IPS DF 19.7 (cell line): ENCODE measurements at regions not wholly inside any gene's neighbourhood (a gene's known extent, or its start where the extent isn't known, plus 50 kb on each side); places are given as distances from the start of the nearest gene placed in this dataset.
"Not testable (repeated sequence)": the region's sequence is repeated elsewhere in the genome, so short reads cannot be mapped to it uniquely, and the experiment has no call there.

Source experiments
- DNase-seq: peaks from one replicate; pipeline ENCODE4 v3.0.0-alpha.2; 2013; ENCODE audit warnings: low read depth, low spot score

DNA sequence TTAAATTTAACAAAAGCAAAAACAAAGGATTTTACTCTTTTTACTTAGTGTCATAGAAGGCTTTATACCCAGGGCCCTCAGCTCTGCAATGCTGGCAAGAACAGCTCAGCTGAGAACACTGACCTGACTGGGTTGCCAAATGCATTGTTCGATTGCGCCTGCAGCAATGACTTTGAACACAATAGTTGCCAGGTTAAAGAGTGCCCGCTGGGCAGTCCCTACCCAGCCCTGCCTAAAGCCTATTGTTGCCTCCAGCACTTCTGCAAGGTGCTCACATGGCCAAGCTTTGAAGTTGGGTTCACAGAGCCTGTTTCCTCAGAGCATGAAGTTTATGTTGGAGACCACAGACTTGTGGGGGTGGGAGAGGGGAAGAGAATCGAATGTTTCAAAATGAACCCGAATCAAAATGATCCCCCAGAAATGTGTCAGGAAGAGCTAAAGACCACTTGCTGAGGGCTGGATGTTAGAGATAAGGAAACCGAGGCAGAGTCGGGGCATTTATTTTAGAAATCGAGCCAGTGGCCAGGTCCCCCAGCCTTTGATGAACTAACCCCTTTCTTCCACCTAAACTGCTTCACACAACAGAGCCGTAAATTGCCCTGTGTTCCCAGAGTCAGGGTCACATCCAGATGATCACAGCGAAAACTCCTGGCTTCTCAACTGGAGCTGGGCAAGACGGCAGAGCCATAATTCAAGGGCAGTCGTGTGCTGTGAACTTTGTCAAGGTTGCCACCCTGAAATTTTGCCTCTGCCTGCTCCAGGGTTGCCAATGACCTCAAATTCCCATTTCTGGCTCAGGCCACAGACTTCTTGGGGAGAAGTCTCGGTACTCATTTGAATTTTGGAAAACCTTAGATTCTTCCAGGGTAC is 55.0 kb downstream of the FOXA2 start:
- no peak for DNase-seq

DNA sequence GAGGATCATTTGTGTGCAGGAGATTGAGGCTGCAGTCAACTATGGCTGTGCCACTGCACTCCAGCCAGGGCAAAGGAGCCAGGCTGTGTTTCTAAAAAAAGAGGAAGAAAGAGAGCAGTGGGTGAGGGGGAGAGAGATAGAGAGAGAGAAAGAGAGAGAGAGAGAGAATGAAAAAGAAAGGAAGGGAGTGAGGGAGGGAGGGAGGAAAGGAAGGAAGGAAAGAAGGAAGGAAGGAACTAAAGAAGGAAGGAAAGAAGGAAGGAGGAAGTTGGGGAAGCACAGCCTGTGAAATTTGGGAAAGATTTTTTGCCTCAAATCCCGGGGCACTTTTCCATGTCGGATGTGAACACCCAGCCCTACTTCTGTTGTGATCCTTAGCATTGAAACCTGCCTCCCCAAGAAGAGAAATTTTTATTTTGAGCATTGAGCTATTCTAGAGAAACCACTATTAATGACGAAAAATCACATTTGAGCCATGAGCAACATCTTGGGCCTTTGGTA is 57.8 kb downstream of the FOXA2 start:
- DNase-seq, result no peak

DNA sequence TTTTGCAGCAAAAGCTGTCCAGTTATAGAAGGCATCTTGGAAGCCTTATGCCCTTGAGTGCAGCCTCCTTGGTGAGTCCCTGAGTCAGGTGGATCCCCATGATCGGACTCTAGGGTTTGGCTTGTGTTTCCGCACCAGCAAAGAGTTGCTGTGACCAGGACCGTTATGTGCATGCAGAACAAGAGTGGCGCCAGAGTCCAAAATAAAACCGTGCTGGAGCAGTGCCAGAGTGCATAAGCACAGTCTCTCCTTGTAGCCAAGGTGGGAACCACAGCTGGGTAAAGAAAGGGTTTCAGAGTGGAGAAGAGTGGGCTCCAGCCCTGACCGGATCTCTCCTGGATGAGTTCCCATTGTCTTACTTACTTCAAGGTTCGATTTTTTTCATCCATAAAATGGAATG is 58.6 kb downstream of the FOXA2 start:
- no peak for DNase-seq

DNA sequence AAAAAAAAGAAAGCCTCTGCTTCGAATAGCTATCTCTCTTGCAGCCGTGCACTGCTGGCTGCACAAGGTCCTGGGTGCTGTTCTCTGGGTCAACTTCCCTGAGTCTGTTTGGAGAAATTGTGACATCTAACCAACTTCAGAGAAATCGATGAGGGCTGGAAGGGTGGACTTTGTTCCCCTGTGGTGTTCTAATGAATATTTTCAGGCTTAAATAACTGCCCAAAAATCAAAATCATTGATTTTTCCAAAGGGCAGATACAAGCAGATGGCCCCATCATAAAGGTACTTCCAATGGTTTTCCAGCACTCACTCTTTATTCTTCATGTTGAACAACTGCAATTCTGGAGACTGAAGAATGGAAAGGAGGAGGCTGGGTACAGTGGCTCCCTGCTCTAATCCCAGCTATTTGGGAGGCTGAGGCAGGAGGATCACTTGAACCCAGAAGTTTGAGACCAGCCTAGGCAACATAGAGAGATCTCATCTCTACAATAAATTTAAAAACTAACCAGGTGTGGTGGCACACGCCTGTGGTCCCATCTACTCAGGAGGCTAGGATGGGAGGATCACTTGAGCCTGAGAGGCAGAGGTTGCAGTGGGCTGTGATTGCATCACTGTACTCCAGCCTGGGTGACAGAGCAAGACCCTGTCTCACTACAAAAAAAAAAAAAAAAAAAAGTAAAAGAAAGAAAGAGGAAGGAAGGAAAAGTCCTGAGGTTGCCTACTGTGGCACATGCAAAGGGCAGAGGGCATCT is 59.1 kb downstream of the FOXA2 start:
- DNase-seq, result no peak

DNA sequence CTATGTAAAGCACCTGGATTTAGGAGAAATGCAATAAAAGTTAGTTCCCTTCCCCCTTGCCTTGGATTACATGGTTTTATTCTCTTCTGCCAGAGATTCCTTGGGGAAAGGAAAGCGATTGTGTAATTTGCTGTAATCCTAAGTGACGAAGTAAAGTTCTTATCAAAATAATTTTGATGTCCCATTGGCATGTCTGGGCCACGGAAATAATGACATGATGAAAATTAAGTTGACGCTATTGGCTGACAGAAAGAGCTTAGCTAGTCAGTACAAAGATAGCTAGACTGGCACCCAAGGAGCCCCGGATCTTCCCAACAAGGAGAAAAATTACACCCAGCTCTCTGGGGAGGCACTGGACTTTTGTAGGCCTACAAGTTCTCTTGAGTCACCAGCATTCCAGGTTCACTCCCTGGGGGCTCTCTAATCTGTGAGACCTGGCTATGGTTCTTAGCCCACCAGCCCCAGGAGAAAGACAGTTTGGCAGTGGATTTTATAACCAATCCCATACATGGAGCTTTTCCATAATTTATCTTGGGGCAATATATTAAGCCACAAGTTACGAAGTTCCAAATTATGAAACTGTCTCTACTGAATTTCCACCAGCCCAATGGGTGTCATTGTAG is 59.9 kb downstream of the FOXA2 start:
- DNase-seq, result no peak

DNA sequence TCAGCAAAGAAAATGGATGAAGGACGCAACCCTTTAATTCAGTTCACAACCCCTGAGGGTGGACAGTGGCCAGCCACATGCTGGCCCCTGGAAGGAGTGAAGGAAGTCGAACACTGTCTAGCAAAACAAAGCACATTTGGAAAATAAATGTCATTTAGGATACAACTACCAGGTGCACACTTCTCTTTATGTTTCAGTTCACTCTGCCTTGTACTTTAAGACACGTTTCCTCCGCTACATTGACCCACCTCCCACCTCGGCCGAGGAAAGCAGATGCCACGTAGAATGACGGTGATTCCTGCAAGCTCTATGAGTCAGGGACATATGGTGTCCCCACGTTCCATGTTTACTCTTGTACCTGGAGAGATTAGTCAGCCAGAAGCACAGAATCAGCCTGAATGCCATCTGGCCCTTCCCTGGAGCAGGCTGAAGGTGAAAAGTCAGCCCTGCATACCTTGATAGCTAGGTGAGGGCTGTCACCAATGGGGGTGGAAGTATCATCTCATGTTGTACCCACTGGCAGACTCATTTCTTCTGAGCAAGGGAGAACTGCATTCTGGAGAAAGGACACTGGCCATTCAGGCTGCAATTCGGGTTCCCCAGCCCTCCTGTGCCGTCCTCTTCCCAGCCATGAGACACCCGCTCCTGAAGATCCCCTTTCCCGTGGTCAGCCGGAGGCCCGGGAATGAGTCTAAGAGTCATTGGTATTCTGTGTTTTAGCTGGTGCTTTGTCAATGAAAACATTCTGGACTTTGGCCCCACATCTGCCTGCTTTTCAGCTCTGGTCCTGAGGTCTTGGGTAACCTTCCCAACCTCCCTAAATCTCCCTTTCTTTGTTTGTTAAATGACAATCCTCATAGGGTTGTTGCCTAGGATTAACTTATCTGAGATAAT is 60.6 kb downstream of the FOXA2 start:
- DNase-seq, result no peak

DNA sequence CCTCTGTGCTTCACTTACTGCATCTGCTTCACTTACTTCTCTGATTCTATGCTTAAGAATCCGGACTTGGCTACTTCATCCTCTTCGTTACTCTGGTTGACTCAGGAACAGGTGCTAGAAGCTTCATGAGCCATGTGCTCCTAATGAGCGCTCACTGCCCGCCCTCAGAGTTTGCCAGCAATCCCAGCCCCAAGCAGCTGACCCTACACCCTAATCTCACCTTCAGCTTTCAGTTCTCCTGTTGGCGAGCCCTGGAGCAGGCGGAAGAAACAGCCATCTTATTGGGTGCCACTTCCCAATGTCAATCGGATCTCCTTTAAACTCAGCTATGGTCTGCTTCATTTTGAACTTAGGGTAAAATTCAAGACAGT is 61.3 kb downstream of the FOXA2 start:
- DNase-seq, result no peak

DNA sequence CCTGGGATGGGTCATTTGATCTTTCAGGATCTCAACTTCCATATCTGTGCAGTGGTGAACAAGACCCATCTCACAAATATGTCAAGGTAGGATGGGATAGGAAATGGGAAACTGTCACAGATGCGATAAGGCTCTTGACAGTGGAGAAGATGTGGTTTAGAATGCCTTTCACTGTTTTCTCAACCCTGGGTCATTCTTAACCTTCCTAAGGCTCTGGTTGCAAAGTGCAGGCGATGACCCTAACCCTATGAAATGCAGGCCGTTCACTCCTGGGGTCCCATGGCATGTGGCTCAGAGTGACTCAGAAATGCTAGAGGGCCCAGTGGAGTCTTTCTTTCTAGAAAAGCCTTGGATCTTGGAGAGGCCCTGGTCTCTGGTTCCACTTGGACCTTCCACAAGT is 61.7 kb downstream of the FOXA2 start:
- DNase-seq, result no peak

DNA sequence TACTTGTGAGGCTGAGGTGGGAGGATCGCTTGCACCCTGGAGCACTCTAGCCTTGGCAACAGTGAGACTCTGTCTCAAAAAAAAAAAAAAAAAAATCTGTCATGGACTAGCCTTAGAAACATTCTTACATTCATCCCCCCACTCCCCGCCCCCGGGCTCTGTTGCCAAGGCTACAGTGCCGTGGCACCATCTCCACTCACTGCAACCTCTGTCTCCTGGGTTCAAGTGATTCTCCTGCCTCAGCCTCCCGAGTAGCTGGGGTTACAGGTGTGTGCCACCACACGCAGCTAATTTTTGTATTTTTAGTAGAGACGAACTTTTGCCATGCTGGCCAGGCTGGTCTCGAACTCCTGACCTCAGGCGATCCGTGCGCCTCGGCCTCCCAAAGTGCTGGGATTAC is 62.4 kb downstream of the FOXA2 start:
- not testable (repeated sequence) for DNase-seq

DNA sequence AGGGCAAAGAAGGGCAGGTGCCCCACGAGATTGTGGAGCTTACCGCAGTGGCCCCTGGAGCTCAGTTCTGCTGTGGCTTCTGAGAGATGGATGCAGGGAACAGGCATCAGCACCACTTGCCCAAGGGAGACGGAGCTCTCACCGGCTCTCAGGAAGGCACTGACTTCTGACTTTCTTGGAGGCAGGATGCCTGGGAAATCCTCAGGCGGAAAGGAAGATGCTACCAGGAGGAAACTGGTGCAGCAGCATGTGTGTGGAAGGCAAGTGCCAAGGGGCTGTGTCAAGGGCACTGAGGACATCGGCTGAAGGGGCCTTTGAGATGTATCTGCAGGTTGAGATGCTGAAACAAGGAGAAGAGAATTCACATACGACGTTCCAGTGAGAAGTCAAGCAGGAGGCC is 64.0 kb downstream of the FOXA2 start:
- DNase-seq, result no peak

DNA sequence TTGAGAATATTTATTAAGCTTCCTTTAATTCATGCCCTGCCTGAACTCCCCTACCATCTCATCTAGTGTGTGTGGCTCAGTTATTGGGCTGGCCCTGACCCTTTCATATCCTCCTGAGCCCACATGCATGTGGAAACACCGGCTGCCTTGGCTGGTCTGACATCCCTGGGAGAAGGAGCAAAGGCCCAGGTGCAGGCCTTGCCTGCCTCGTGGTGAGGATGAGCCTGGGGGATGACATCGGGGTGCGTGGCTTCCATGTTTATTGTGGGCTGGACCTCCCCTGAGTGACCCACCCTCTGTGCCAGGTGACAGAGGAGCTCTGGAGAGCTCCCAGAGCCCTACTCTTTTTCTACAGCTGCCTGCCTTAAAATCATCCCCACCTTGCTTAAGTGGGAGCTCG is 69.1 kb downstream of the FOXA2 start:
- no peak for DNase-seq

DNA sequence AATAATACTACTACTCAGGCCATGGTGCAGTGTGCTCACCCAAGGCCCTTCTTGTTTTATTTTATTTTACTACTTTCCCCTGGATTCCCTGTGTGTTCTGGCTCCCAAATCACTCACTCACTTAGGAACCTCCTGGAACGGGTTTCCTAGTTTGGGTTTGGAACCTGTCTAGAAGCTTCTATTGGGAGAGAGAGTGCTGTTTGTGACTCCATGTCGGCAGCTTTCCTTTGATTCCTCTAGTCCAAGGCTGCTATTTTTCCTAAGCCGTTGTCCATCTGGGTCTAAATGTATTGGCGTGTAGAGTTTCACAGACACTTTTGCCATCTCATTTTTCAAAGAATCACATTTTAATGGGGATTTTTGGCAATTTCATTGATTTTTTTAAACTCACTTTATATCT is 70.8 kb downstream of the FOXA2 start:
- DNase-seq, result no peak

DNA sequence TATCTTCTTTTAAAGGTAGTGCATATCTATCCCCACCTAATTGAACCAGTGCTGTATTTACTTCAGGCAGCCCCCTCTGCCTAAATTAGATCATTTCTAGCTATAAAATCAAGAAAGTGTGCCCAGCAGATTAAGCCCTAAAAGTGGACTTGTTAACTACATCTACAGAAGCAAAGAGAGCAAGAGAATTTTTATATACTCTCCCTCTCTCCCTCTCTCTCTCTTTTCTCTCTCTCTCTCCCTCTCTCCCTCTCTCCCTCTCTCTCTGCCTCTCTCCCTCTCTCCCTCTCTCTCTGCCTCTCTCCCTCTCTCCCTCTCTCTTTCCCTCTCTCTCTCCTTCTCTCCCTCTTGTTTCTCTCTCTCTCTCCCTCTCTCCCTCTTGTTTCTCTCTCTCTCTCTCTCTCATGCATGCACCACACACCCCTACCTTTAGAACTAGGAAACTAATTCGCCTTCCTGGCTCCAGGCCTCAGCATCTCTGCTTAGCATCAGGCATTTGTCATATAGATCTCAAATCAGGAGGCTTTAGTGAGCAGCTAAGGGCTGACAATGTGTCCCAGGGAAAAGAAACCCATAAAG is 71.4 kb downstream of the FOXA2 start:
- no peak for DNase-seq

DNA sequence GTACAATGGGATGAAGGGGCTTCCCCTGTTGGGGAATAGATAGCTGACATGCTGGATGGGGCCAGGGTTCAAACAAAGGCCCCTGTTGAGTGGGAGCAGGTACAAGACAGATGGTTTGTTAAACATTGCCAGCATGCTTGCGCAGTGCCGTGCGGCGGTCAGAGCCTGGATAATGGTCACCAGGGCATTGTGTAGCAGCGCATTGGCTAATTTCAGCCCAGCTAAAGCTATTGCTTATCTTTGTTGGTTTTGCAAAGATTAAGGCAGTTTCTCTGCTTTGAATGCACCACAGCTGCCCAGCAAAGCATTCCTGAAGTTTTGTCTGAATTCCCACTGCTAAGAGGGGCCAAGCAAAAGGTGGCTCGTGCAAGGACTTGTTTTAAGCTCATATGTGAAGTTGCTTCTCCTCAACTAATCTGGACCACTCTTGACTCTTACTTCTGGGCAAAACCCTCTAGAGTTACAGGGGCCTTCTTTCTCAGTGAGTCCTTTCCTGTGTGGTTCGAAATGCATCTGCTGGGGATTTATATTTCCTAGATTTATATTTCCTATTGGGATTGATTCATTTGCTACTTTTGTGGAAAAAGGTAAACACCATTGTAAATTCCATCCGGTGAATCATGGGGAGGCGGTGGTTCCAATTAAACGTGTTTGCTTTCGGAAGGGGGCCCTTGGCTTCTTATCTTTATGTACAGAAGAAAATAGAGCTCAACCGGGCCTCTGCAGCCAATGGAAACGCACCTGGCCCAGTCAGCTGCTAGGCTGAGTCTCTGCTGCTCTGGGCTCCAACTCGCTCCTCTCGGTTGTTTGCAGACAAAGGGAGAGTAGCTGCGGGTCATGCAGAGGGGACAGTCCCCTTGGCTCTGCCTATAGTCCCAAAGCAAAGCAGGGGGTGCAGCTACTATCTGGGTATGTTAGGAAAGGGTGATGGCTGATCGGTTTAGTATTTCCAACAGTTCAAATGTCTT is 72.1 kb downstream of the FOXA2 start:
- DNase-seq, result no peak

DNA sequence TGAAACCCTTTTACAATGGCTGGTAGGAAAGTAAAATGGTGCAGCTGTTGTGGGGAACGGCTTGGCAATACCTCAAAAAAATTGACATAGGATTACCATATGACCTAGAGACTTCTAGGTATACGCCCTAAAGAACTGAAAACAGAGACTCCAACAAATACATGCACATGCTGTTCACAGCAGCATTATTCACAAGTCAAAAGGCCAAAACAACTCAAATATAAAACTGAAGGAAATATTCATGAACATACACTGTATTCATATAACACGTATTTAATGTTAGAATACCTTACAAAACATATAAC is 74.6 kb downstream of the FOXA2 start:
- DNase-seq, result no peak

DNA sequence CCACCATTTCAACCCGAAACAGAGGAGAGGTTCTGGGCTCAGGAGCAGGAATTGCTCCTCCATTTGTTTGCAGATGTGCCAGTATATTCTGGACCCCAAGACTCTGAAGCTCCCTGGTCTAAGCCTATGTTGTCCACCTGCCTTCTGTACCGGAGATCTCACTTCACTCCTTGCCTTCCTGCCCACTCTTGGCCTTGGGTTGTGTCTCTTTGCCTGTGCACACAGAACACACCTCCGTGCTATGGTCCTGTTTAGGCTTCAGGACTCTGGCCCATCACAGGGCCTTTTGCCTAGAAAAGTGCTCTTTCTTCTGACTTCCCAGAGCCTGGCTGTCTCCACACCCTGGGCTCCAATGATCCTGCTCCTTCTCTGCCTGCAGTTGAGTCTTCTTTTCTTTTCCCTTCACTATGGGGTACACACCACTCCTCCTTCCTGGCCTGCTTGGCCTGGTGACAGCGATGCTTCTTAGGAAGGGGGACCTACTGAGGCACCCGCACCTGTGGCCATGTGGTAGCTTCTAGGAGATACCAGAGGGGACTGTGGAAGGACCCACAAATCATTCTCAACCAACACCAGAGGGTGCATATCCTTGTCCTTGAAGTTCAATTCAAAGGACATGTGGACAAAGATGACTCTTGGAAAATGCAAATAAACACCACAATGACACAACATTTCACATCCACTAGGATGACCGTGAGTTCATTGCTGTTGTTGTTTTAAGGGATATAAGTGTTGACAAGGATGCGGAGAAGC is 75.1 kb downstream of the FOXA2 start:
- no peak for DNase-seq

DNA sequence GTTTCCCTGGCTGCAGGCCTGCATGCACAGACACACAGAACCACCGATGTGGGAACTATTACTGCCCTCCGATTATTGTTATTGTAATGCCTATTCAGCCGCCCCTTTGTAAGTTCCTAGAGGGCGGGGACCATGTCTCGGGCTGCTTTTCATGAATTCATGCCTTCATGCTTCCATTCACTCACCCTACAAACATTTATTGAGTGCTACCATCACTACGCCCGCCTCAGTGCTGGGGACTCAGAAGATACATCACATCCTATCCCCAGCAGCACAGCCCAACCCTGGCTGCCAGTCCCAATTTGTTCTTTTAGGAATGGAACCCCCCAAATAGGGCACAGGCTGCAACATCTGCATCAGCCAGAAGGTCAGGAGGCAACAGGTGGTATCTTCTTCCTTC is 75.9 kb downstream of the FOXA2 start:
- DNase-seq, result no peak

DNA sequence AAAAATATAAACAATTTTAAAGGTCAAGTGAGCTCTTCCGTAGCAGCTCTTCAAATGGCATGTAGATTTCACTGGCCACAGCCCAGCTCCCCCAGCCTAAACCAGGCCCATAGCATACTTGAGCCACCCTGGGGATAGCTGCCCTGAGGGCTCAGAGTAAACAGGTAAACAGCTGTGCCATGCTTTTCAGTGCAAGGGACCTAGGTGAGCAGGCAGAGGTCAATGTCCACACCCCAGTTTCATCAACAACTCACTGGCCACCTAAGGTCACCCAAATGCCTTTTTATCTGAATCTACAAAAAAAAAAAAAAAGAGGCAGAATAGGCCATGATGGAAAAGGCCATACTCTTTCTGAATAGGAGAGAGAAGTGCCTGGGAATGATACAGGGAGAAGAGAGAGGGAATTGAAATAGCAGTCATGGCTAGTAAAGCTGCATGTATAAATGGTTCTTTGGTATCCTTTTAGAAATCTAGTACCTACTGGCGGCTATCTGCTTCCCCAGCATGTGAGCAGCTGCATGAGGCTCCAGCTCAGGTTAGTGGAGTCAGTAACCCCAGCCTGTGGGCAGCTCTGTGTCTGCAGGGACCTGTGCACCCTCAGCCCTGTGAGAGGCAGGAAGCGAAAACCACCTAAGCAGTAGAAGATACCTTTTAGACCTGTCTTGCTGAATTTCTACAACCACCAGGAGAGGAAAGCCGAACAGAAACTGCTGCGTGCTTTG is 77.0 kb downstream of the FOXA2 start:
- no peak for DNase-seq

DNA sequence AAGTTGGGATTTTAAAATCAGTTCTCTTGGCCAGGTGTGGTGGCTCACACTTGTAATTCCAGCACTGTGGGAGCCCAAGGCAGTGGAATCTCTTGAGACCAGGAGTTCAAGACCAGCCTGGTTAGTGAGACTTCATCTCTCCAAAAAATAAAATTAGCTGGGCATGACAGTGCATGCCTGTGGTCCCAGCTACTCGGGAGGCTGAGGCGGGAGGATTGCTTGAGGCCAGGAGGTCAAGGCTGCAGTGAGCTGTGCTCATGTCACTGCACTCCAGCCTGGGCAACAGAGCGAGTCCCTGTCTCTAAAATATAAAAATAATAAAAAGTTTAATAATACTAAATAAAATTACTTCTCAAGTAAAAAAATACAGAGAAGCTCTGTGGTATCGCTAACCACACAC is 77.5 kb downstream of the FOXA2 start:
- no peak for DNase-seq
